PC-3 (cell line): ENCODE measurements at regions not wholly inside any gene's neighbourhood (a gene's known extent, or its start where the extent isn't known, plus 50 kb on each side); places are given as distances from the start of the nearest gene placed in this dataset.

Experiments used
- ATAC-seq: fragments of 200-7000 bp; cut with Tn5 transposase; 2 replicates; pipeline ENCODE4 v1.9.1; 2020; ENCODE audit warnings: mild to moderate bottlenecking, moderate library complexity
- BruUV-seq: library from RNA; stranded (reverse); fragments of 400-500 nt; replicated peaks from 2 replicates; lab custom pipeline; 2021; lab: Mats Ljungman, UMichigan
- CTCF ChIA-PET: fragments of 300-600 bp; sonication (Branson Sonifier 250); formaldehyde crosslinking; loops from one replicate; lab custom pipeline; 2022; ENCODE audit warnings: antibody characterized with exemption; lab: Charles Lee
- POLR2A ChIA-PET: fragments of 300-600 bp; sonication (Branson Sonifier 250); formaldehyde crosslinking; loops from one replicate; lab custom pipeline; 2022; ENCODE audit warnings: antibody characterized with exemption; ENCODE audit not compliant: unreplicated experiment; lab: Charles Lee
- DNase-seq: peaks from one replicate; pipeline ENCODE4 v3.0.0-alpha.2; 2015
- H2AFZ ChIP-seq: fragments of 300-600 bp; sonication (generic); 2 replicates; pipeline ENCODE4 v1.6.0; 2016; ENCODE audit warnings: antibody characterized with exemption, low read length
- H3F3A ChIP-seq: fragments of 300-600 bp; sonication (generic); one replicate; pipeline ENCODE4 v1.6.0; 2017; ENCODE audit warnings: antibody characterized with exemption, low read length, control low read depth, mild to moderate bottlenecking; ENCODE audit not compliant: unreplicated experiment
- H3K27ac ChIP-seq: fragments of 300-600 bp; sonication (generic); 2 replicates; pipeline ENCODE4 v1.5.1; 2016; ENCODE audit warnings: mild to moderate bottlenecking, low read length
- H3K27me3 ChIP-seq: fragments of 300-600 bp; sonication (generic); 2 replicates; pipeline ENCODE4 v1.6.1; 2016; ENCODE audit warnings: low read length, mixed read lengths
- H3K36me3 ChIP-seq: fragments of 300-600 bp; sonication (generic); 2 replicates; pipeline ENCODE4 v1.6.1; 2016; ENCODE audit warnings: low read depth, mixed run types, low read length, mixed read lengths
- H3K4me1 ChIP-seq: fragments of 300-600 bp; sonication (generic); 2 replicates; pipeline ENCODE4 v1.5.1; 2016; ENCODE audit warnings: low read length; ENCODE audit not compliant: insufficient read depth
- H3K4me2 ChIP-seq: fragments of 300-600 bp; sonication (generic); 2 replicates; pipeline ENCODE4 v1.6.0; 2016; ENCODE audit warnings: low read length
- H3K4me3 ChIP-seq: fragments of 300-600 bp; sonication (generic); 2 replicates; pipeline ENCODE4 v1.5.1; 2016; ENCODE audit warnings: mild to moderate bottlenecking, low read length, mixed read lengths
- H3K79me2 ChIP-seq: fragments of 300-600 bp; sonication (generic); 2 replicates; pipeline ENCODE4 v1.6.1; 2017; ENCODE audit warnings: low read length, mixed read lengths
- H3K9ac ChIP-seq: fragments of 300-600 bp; sonication (generic); 2 replicates; pipeline ENCODE4 v1.6.0; 2016; ENCODE audit warnings: mild to moderate bottlenecking, low read length
- H3K9me2 ChIP-seq: fragments of 300-600 bp; sonication (generic); replicated peaks from 2 replicates; pipeline ENCODE4 v1.6.1; 2016; ENCODE audit warnings: mixed run types, low read length, mixed read lengths
- H3K9me3 ChIP-seq: fragments of 300-600 bp; sonication (generic); 2 replicates; pipeline ENCODE4 v1.6.1; 2016; ENCODE audit warnings: low read length, mixed read lengths
- H4K20me1 ChIP-seq: fragments of 300-600 bp; sonication (generic); 2 replicates; pipeline ENCODE4 v1.6.1; 2016; ENCODE audit warnings: low read length, mixed read lengths
- CTCF ChIP-seq: fragments of 300-600 bp; sonication (generic); conservative IDR thresholded peaks from 2 replicates; pipeline ENCODE4 v1.5.1; 2017; ENCODE audit warnings: antibody characterized with exemption, low read depth, mild to moderate bottlenecking, low read length
- EZH2 ChIP-seq: fragments of 300-600 bp; sonication (generic); IDR thresholded peaks from one replicate; pipeline ENCODE4 v1.6.1; 2017; ENCODE audit warnings: antibody characterized with exemption, mild to moderate bottlenecking, low read length; ENCODE audit not compliant: unreplicated experiment
- EZH2phosphoT487 ChIP-seq: fragments of 300-600 bp; sonication (generic); IDR thresholded peaks from 2 replicates; pipeline ENCODE4 v1.6.1; 2018; ENCODE audit warnings: mild to moderate bottlenecking, antibody characterized with exemption, low read length, borderline replicate concordance
- intact Hi-C: fragments of 100-400 bp; cut with micrococcal nuclease; formaldehyde crosslinking; loops from 2 replicates; pipeline ENCODE4 v1.9.0; 2023

DNA sequence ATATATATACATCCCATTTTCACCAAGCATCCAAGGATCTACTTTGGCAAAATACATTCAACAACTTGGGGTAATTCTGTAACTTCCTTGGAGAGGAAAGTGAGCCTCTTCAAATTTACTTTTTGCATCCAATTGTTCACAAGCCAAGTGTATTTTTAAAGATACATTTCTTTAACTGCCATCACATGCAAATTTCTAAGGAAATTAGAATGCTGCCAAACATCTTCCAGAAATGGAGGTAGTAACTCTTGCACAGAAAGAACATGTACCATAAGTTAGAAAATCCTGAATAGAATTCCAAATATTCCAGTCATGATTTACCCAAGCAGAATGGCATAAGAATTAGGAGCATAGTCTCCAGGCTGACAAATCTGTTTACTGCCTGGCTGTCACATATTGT, 220.5 kb upstream of the NWD2 start:
- ChIA-PET CTCF (no interaction called here), POLR2A (no interaction called here)
- H3K27me3 ChIP-seq: 0 out of 2 replicates have a peak, but pooled peaks cover 4% of the 10 kb centered on the region
- TF ChIP-seq EZH2phosphoT487: no peak
- TF ChIP-seq EZH2: no peak
- TF ChIP-seq CTCF: no peak
- no peaks in the 10 kb centered on the region for H3K9me3 ChIP-seq
- no peak overlapping the region for H3K9ac ChIP-seq
- no peaks in the 10 kb centered on the region for H3K36me3 ChIP-seq
- DNase-seq: no peak
- no peaks in the 10 kb centered on the region for H3K4me1 ChIP-seq
- BruUV-seq: no TSS peak
- H2AFZ ChIP-seq: no peak overlapping the region
- H3K79me2 ChIP-seq: no peaks in the 10 kb centered on the region
- H3K4me3 ChIP-seq: no peak overlapping the region
- ATAC-seq: no peak
- intact Hi-C loops: no loop called here
- no peaks in the 10 kb centered on the region for H3F3A ChIP-seq
- no peak overlapping the region for H3K27ac ChIP-seq
- H3K9me2 ChIP-seq: no peaks in the 10 kb centered on the region
- H4K20me1 ChIP-seq: no peaks in the 10 kb centered on the region
- no peak overlapping the region for H3K4me2 ChIP-seq

GRCh38 chr4:37040816-37041215, 203.7 kb upstream of the NWD2 start:
- no peak for DNase-seq
- Histone ChIP-seq H4K20me1 (no peaks in the 10 kb centered on the region), H3K4me2 (no peak overlapping the region), H3K79me2 (no peaks in the 10 kb centered on the region), H3K27ac (no peak overlapping the region), H3K36me3 (no peaks in the 10 kb centered on the region), H3K4me1 (no peaks in the 10 kb centered on the region), H2AFZ (no peak overlapping the region), H3K9me3 (no peaks in the 10 kb centered on the region), H3F3A (no peaks in the 10 kb centered on the region), H3K9ac (no peak overlapping the region), H3K27me3 (no peaks in the 10 kb centered on the region), H3K9me2 (no peaks in the 10 kb centered on the region), H3K4me3 (no peak overlapping the region)
- CTCF ChIA-PET: no interaction called here
- POLR2A ChIA-PET: no interaction called here
- no peak for TF ChIP-seq EZH2phosphoT487
- TF ChIP-seq CTCF: no peak
- no peak for TF ChIP-seq EZH2
- BruUV-seq: no TSS peak
- intact Hi-C loops: no loop called here
- ATAC-seq: no peak

DNA sequence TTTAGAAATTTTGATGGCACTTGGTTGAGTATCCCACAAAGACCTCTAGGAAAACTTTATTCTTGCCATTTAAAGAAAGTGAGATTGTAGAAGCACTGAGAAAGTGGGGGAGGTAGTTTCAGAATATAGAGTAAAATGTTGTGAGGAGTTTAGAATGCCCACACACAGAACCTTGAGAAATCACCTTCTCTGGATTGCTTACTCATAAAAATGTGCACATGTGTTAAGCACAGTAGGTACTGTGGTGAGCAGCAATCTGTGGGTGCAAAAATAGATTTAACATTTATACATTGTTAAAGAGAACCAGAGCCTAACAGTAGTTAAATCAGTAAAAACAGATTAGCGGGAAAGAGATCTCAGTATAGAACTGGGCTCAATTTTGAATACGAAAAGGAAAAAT, 201.2 kb upstream of the NWD2 start:
- ATAC-seq (no peak), DNase-seq (no peak)
- Histone ChIP-seq H3K9ac (no peak overlapping the region), H3K27me3 (no peaks in the 10 kb centered on the region), H3K9me2 (no peaks in the 10 kb centered on the region), H3K27ac (no peak overlapping the region), H3K9me3 (no peaks in the 10 kb centered on the region), H3K4me3 (no peak overlapping the region), H2AFZ (no peak overlapping the region), H3F3A (no peaks in the 10 kb centered on the region), H3K4me1 (no peaks in the 10 kb centered on the region), H3K79me2 (no peaks in the 10 kb centered on the region), H4K20me1 (no peaks in the 10 kb centered on the region), H3K4me2 (no peak overlapping the region), H3K36me3 (no peaks in the 10 kb centered on the region)
- no TSS peak for BruUV-seq
- ChIA-PET CTCF (no interaction called here), POLR2A (no interaction called here)
- intact Hi-C loops: no loop called here
- TF ChIP-seq EZH2: no peak
- TF ChIP-seq EZH2phosphoT487: no peak
- TF ChIP-seq CTCF: no peak
